Common myeloid progenitor, CD34-positive (primary cell): ENCODE measurements at regions not wholly inside any gene's neighbourhood (a gene's known extent, or its start where the extent isn't known, plus 50 kb on each side); places are given as distances from the start of the nearest gene placed in this dataset.

Experiments
- CTCF ChIA-PET: fragments of 350-600 bp; sonication (Branson Sonifier 250); formaldehyde crosslinking; loops from one replicate; lab custom pipeline; 2021; ENCODE audit warnings: antibody characterized with exemption; lab: Charles Lee
- POLR2A ChIA-PET: fragments of 350-600 bp; sonication (Branson Sonifier 250); formaldehyde crosslinking; loops from one replicate; lab custom pipeline; 2021; ENCODE audit warnings: antibody characterized with exemption; lab: Charles Lee
- DNase-seq, 3 donors: peaks; one replicate each; pipeline versions ENCODE4 v3.0.0 to v3.0.0-alpha.2; 2013
- H3K27ac ChIP-seq, 2 experiments: 1 replicate in 1 of 2; 2 replicates in 1 of 2; pipeline ENCODE4 v1.7.0; 2013; ENCODE audit warnings: inconsistent platforms in 2 of 2, low read length in 2 of 2, mild to moderate bottlenecking in 2 of 2, low read depth in 1 of 2, moderate library complexity in 1 of 2; ENCODE audit not compliant: severe bottlenecking in 2 of 2, insufficient read depth in 1 of 2, poor library complexity in 1 of 2
- H3K27me3 ChIP-seq, 5 experiments: replicated peaks in 2 of 5; 1 replicate in 3 of 5; 2 replicates in 2 of 5; pipeline versions ENCODE4 v1.6.1 to v1.7.0; 2013; ENCODE audit warnings: low read length in 4 of 5, mild to moderate bottlenecking in 2 of 5, moderate library complexity in 2 of 5, inconsistent platforms in 1 of 5; ENCODE audit not compliant: insufficient read depth in 5 of 5, control insufficient read depth in 4 of 5
- H3K36me3 ChIP-seq, 4 experiments: 1 replicate in 2 of 4; 2 replicates in 2 of 4; pipeline versions ENCODE4 v1.6.1 to v1.7.0; 2013; ENCODE audit warnings: low read length in 3 of 4, control low read depth in 1 of 4, mild to moderate bottlenecking in 1 of 4; ENCODE audit not compliant: control insufficient read depth in 4 of 4, insufficient read depth in 4 of 4
- H3K4me1 ChIP-seq, 4 experiments: 1 replicate in 3 of 4; 2 replicates in 1 of 4; pipeline versions ENCODE4 v1.6.1 to v1.7.1; 2013; ENCODE audit warnings: low read length in 3 of 4, mild to moderate bottlenecking in 3 of 4, control low read depth in 1 of 4, inconsistent platforms in 1 of 4, moderate library complexity in 1 of 4; ENCODE audit not compliant: control insufficient read depth in 4 of 4, insufficient read depth in 4 of 4; ENCODE audit errors: control extremely low read depth in 1 of 4
- H3K4me3 ChIP-seq, 7 experiments: 1 replicate in 4 of 7; 2 replicates in 3 of 7; pipeline versions ENCODE4 v1.5.1 to v1.7.0; 2013; ENCODE audit warnings: mild to moderate bottlenecking in 7 of 7, low read length in 6 of 7, moderate library complexity in 6 of 7, inconsistent platforms in 2 of 7, low read depth in 2 of 7, control low read depth in 1 of 7; ENCODE audit not compliant: insufficient read depth in 4 of 7, control insufficient read depth in 1 of 7; ENCODE audit errors: extremely low read depth in 1 of 7
- H3K9me3 ChIP-seq, 5 experiments: 1 replicate in 4 of 5; 2 replicates in 1 of 5; pipeline versions ENCODE4 v1.6.1 to v1.7.1; 2013; ENCODE audit warnings: low read length in 4 of 5, mild to moderate bottlenecking in 2 of 5, inconsistent platforms in 1 of 5, low read depth in 1 of 5, moderate library complexity in 1 of 5; ENCODE audit not compliant: control insufficient read depth in 4 of 5, insufficient read depth in 2 of 5; ENCODE audit errors: control extremely low read depth in 1 of 5
- WGBS: methylation state at CpG from one replicate; pipeline ENCODE4 v1.1.5; 2013; ENCODE audit not compliant: insufficient coverage; 5-methylcytosine and 5-hydroxymethylcytosine counted together

GRCh38 chr15:61309617-61310016 is 80.5 kb upstream of the RORA start:
- ChIA-PET POLR2A (no interaction called here), CTCF (no interaction called here)
- no peak overlapping the region for H3K4me3 ChIP-seq
- H3K36me3 ChIP-seq: no peaks in the 10 kb centered on the region
- peaks cover 0 to 1% (median 0%) of the 10 kb centered on the region in 5 experiments for H3K27me3 ChIP-seq
- H3K4me1 ChIP-seq: no peaks in the 10 kb centered on the region
- H3K9me3 ChIP-seq: no peaks in the 10 kb centered on the region
- no peak overlapping the region for H3K27ac ChIP-seq
- DNase-seq: no peak
- WGBS: 100% methylated on average over 5 of the region's 5 CpGs

- ChIA-PET CTCF (no interaction called here), POLR2A (no interaction called here)
- Histone ChIP-seq H3K4me3 (no peak overlapping the region), H3K36me3 (no peaks in the 10 kb centered on the region), H3K27me3 (peaks cover 0 to 1% (median 0%) of the 10 kb centered on the region in 5 experiments), H3K9me3 (no peaks in the 10 kb centered on the region), H3K27ac (no peak overlapping the region), H3K4me1 (no peaks in the 10 kb centered on the region)
- 76% methylated on average over 5 of the region's 7 CpGs for WGBS
- DNase-seq: no peak
These were observed 80.0 kb upstream of the RORA start for GRCh38 chr15:61309031-61309511.

GRCh38 chr15:61308437-61308836 is 79.3 kb upstream of the RORA start:
- WGBS: 100% methylated on average over 1 of the region's 2 CpGs
- H3K9me3 ChIP-seq: no peaks in the 10 kb centered on the region
- CTCF ChIA-PET: no interaction called here

GRCh38 chr15:61307474-61307873 is 78.4 kb upstream of the RORA start:
- Histone ChIP-seq H3K36me3 (no peaks in the 10 kb centered on the region), H3K27me3 (peaks cover 0 to 1% (median 0%) of the 10 kb centered on the region in 5 experiments), H3K27ac (no peak overlapping the region), H3K4me1 (no peaks in the 10 kb centered on the region), H3K4me3 (no peak overlapping the region), H3K9me3 (no peaks in the 10 kb centered on the region)
- 100% methylated on average over 1 of the region's 5 CpGs for WGBS
- ChIA-PET POLR2A (no interaction called here), CTCF (no interaction called here)
- DNase-seq: no peak

More at GRCh38 chr15:61308437-61308836, 79.3 kb upstream of the RORA start:
- no peak for DNase-seq
- POLR2A ChIA-PET: no interaction called here
- peaks cover 0 to 1% (median 0%) of the 10 kb centered on the region in 5 experiments for H3K27me3 ChIP-seq
- H3K4me1 ChIP-seq: no peaks in the 10 kb centered on the region
- no peak overlapping the region for H3K27ac ChIP-seq
- no peaks in the 10 kb centered on the region for H3K36me3 ChIP-seq
- no peak overlapping the region for H3K4me3 ChIP-seq

- Histone ChIP-seq H3K27ac (no peak overlapping the region), H3K4me3 (no peak overlapping the region), H3K27me3 (peaks cover 0 to 2% (median 0%) of the 10 kb centered on the region in 5 experiments), H3K4me1 (no peaks in the 10 kb centered on the region), H3K9me3 (no peaks in the 10 kb centered on the region), H3K36me3 (no peaks in the 10 kb centered on the region)
- ChIA-PET CTCF (no interaction called here), POLR2A (no interaction called here)
- no peak for DNase-seq
- WGBS: 96% methylated on average over 3 of the region's 3 CpGs
These were observed 72.6 kb upstream of the RORA start for GRCh38 chr15:61301701-61302100.

- no peaks in the 10 kb centered on the region for H3K4me1 ChIP-seq
- H3K4me3 ChIP-seq: no peak overlapping the region
- 96% methylated on average over 4 of the region's 4 CpGs for WGBS
- peaks cover 0 to 3% (median 0%) of the 10 kb centered on the region in 5 experiments for H3K27me3 ChIP-seq
- DNase-seq: no peak
- no peaks in the 10 kb centered on the region for H3K36me3 ChIP-seq
- CTCF ChIA-PET: no interaction called here
- no peaks in the 10 kb centered on the region for H3K9me3 ChIP-seq
- POLR2A ChIA-PET: interaction anchor here (0.6 kb wide), 1 partner anchor 90 kb away, joined by 4 read pairs; no protein-coding TSS in a partner anchor
- H3K27ac ChIP-seq: no peak overlapping the region
These were observed 70.1 kb upstream of the RORA start for GRCh38 chr15:61299075-61299763.

- H3K4me1 ChIP-seq: no peaks in the 10 kb centered on the region
- H3K27me3 ChIP-seq: peaks cover 0 to 3% (median 0%) of the 10 kb centered on the region in 5 experiments
- no peaks in the 10 kb centered on the region for H3K9me3 ChIP-seq
- no peak for DNase-seq
- POLR2A ChIA-PET: no interaction called here
- H3K36me3 ChIP-seq: no peaks in the 10 kb centered on the region
- H3K4me3 ChIP-seq: no peak overlapping the region
- WGBS: 97% methylated on average over 3 of the region's 3 CpGs
- H3K27ac ChIP-seq: no peak overlapping the region
- CTCF ChIA-PET: no interaction called here
These were observed 66.1 kb upstream of the RORA start for GRCh38 chr15:61295239-61295638.
